ENCODE measurements at regions not wholly inside any gene's neighbourhood (a gene's known extent, or its start where the extent isn't known, plus 50 kb on each side); places are given as distances from the start of the nearest gene placed in this dataset.

DNA sequence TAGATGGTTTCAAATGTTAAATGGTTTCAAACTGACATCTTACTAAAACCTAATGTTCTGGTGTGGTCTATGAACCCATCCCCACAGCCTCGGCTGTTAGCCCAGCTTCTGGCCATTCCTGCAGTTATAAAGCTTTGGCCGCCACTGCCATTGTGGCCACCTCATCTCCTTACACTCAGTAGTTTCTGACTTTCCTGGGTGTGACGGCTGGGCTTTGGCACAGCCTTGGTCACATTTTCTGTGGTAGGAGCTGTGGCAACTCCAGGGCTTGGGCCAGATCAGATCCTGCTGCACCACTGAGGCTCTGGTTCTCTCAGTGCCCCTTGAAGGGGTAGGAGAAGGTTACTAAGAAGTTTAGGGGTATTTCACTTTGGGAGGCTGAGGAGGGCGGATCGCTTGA is 84.2 kb upstream of the STXBP6 start:
- no peak for DNase-seq

DNA sequence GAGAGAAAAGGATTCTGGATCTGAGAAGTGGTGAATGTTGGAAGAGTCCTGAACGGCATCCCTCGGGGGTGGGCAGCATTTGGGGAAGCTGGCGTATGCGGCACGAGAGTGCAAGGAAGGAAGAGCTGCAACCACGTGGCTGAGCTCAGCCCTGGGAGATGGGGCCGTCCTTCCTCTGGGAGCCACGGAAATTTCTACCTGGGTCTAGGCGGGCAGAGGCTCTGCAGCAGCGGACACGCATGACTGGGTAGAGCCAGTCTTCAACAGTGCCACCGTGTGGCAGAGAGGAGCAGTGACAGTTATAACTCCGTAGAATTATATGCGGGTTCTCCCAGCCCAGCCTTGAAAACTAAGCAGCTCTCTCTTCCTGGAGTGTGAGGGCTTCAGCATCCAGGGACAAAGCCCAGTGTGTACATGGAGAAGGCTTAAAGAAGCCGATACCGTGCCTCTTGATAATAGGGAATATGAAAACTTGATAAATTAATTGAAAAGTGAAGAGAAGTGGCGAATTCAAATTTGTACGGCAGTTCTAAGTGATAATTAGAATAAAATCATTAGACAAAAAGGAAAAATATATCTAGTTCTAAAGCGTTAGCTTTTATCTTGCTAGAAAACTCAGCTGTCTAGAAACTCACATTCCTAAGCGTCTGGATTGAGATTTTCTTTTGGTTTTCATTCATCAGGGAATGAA is 82.9 kb upstream of the STXBP6 start:
- peak; percentile 73 for DNase-seq

DNA sequence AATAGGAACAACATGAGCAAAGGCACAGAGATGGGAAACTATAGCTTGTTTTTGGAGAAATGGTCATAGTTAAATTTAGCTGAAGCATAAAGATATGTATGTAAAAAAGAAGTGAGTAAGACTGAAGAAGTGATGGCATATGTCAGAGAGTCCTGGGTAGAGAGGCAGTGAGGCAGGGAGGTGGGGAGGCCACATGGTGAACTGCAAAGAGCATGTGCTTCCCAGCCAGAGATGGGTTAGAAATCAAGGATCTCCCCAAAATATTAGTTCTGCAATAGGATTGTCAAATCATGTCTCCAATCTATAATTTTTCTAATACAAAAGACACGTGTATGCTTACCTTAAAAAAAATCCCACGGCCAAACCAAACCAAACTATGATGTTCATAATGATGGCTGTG is 82.1 kb upstream of the STXBP6 start:
- no peak for DNase-seq

DNA sequence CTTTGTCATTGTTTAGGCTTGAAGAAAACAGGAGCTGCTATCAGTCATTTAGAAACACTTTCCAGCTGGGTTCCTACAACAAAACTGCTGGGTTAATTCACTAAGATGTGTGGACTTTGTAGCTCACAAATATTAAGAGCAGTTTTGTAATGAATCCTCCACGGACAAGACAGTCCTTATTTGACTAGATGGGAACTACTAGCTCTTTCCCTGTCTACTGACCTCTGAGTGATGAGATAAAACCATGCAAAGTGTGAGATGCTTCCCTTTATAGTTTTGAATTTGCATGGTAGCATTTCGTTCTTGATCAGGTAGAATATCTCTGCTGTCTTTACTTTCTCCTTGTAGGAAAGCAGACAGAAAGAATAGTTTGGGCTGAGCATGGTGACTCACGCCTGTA is 72.9 kb upstream of the STXBP6 start:
- no peak for DNase-seq

DNA sequence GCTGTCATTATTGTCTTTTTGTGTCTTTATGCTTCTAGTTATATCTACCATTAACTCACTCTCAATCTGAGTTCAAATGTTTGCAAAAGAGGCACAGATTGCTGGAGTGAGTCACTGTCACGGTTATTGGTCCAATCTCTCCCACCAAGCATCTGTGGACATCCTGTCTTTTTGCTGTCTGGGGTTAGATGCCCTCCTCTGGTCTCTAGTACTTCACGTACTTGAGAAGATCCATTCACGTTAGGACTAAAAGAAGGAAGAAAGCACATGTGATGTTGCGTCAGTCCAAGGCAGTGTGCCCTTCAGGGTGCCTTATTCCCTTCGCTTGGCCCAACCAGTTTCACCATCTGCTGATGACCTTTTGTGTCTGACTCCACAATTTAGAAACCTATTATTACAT is 72.3 kb upstream of the STXBP6 start:
- no peak for DNase-seq

DNA sequence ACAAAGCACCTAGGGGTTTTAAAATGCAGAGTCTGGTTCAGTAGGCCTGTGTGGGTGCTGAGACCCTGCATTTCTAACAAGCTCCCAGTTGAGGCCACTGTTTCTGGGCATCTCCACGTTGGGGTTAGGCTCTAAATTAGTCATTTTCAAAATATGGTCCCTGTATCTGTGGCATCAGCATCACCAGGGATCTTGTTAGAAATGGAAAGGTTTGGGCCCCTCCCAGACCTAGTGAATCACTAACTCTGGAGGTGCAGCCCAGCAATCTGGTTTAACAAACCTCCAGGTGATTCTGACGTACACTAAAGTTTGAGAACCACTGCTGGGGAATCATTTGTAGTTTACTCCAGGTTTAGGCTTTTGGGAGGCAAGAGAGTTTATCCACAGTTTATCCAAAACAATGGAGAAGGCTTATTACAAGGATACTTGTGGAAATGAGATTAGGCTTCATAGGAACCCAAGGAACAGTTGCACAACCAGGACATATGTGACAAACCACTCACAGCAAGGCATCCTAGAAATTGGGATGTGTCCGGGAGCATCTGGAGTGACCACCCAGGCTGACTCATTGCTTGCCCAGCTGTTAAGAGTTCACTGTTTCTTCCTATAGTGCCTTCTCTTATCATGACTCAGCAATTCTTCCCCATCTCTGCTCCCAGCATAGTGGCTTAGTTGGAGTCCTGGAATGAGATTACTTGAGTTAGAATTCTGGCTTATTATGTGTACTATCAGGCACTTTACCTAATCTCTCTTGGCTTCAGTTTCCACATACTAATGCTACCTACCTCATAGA is 71.6 kb upstream of the STXBP6 start:
- DNase-seq = no peak

DNA sequence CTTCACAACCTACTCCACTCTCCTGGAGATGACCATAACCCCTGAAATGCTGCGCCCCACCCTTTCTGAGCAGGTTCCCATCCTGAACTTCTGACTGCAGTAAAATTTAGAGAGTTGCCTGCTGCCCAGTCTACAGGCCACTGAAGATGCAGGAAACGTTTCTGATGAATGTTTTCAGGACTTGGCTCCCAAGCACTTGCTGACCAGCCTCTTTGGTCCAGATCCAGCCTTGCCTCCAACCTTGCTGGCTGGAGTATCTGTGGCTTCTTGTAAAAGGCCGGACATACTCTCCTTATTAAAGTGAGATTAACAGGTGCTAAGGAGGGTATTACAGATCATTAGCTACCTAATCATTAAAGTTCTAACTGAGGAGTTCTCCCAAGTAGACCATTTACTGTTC is 70.3 kb upstream of the STXBP6 start:
- no peak for DNase-seq

DNA sequence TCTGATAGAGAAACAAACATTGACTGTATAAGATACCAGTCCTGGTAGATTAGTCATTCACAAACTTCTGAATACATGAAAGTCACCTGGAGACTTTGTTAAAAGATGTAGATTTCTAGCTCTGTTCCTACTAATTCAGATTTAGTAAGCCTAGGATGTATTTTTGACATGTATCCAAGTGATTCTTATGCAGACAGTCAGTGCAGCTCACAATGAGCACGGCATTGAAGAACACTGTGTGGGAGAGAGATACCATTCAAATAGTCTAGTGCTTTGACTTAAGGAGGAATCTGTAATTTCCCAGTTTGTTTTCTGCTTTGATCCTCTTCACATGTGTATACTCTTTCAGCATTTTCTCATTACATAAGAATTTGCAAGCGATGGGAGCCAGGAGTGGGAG is 68.7 kb upstream of the STXBP6 start:
- DNase-seq = no peak

DNA sequence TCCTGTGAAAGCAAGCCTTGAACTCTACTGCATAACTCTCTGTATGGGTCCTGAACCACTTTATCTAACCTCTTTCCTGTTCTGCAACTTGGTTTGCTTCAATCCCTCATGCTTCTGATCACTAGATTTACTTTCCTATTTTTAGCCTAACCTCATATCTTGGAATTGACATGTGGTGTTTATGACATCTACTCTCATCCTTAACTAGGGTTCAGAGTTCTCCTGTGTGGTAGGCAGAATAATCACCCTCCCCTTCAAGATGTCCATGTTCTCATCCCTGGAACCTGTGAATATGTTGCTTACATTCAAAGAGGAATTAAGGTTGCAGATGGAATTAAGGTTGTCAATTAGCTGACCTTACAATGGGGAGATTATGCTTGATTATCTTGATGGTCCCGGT is 67.4 kb upstream of the STXBP6 start:
- DNase-seq = no peak

DNA sequence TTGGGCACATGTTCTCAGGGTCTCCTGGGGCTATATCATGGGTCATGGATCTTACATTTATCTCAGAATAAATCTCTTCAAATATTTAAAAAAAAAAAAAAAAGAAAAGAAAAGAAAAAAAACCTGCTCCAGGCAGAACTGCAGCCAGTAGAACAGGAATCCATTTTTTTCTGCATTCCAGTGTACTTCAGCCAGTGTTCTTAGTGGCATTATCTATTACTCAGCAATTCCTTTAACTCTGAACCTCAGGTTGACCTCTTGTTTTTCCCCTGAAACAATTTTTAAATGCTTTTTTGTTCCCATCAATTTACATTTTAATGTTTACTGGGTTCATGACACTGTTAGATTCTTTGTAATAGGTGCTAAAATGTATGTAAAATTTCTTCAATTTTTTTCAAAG is 66.7 kb upstream of the STXBP6 start:
- no peak for DNase-seq

DNA sequence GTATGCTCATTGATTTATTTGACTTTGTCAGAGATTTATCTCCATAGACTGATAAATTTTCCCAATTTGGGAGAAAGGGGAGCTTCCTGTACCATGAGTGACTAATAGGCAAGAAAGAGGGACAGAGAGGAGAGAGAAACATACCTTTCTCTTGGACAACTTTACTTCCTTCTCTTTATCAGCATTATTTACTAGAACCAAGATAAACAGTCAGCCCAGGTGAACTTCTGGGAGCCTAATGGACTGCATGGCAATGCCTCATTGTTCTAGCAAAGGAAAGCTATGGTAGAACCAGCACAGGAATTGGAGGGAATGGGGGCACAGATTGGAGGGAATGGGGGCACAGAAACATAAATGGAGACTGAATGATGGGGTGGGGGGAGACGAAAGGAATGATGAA is 63.4 kb upstream of the STXBP6 start:
- DNase-seq = no peak

DNA sequence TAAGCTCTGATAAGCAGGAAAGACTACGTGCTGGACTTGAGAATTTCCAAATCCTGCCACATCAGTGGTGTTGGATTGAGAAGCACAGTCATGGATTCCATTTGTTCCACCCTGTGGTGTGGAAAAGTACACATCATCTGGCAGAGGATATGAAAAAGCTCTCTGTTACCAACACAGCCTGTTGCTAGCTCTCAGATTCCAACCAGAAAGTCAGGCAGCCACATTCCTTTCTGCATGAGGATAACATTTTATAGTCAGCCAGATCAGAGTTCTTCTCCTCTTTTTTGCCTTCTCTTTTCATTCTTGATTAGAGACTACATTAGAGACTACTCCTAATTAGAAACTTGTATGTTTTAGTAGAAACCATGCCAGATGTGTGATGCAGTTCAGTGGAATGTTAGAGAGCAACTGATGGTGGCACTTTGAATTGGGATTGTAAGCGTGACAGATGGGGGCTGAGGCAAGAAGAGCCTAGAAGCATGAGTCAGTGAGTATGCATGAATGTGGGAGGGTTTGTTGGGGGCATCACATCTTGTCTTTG is 61.2 kb upstream of the STXBP6 start:
- DNase-seq = no peak

DNA sequence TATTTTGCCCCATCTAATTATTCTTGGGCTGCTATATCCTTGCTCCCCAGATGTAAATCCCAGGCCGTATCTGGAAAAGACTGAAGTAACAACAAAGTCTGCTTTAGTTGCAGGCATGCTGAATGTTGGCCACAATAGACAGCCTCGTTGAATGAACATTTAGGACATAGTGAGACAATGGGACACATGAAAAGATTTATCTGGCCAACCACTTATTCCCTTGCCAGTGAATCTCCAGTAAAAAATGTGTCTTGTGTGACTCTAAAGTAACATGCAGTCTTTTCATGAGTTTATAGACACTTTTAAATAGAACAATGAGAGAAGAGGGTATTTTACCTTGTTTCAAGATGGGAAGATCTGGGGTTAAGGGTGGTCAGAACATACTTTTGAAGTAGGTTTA is 60.2 kb upstream of the STXBP6 start:
- no peak for DNase-seq

DNA sequence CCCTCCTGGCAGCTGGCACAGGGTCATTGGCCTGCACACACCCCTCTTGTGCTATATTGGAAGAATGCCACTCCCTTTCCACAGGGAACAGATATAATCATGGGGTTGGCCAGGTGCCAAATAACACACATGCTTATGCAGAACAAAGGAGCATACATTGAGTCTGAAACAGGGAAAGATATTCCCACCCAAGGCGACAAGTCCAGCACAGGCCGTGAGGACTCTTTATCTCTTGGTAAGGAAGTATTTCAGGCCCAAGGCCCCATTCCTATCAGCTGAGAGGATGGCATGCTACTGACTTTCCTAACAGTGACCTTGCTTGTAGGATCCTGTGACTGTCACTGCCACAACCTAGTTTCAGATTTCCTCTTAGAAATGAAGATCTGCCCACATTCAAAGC is 59.0 kb upstream of the STXBP6 start:
- DNase-seq = peak; percentile 17

DNA sequence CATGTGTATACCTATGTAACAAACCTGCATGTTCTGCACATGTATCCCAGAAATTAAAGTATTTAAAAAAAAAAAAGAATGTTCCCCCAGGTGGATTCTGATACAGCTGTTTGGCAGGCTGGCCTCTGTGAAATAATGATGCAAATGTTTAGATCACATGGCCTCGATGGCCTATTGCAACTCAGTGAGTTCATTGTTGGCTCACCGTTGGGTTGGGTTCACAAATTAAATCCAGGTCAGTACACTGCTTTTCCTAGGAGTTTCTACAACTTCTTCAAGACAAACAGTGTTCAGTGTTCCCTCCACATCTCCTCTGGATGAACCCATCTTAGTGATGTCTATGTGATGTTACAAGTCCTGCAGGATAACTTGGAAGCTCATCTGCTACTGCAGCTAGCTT is 58.3 kb upstream of the STXBP6 start:
- no peak for DNase-seq

DNA sequence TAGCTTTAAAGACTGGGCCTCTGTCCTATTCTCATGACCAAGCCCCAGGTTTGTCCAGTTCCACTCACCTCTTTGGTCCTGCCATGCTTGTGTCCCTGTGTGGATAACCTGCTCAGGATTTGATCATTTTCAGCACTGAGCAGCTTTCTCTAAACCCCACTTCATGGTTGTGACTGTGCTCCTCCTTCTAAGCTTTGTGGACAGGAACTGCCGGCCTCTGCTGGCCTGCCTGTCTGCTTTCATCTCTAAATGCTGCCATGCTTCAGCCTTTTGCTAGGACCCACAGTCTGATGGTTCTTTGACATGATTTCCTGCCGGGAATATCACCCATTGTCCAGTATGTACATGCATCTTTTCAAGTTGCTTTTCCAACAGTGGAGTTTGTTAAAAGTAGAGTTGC is 53.9 kb upstream of the STXBP6 start:
- no peak for DNase-seq

DNA sequence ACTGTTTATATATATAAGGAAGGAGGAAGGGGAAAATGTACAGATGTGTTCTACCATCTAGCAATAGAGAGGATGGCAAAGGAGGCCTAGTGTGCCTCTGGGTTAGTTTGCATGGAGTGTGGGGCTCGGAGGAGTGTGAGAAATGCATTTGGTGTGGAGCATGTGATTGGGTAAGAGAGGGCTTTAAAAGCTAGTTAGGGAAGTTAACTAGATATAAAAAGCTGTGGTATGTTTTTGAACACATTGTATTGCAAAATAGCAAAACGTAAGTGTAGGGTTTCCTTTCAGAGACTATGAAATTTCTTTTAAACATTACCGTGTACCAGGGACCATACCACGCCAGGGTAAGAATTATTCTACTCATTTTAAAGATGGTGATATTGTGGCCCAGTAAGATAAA is 53.3 kb upstream of the STXBP6 start:
- DNase-seq = no peak

DNA sequence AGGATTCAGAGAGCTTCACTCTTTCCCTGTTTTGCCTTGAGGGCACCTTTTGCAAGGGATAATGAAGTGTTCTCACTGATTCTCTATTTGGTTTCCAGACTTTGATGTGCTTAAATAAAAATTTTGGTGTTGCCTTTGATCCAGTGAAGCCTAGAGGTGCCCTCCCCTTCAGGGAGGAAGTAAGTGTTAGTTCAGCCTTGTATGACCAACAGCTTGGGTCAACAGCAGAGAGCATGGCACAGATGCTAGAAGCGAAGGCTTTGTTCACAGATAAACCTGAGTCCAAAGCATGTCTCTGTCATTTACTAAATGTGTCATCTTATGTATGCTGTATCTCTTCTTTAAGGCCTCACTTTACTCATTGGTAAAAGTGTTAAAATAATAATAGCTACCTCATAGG is 52.8 kb upstream of the STXBP6 start:
- DNase-seq = no peak

DNA sequence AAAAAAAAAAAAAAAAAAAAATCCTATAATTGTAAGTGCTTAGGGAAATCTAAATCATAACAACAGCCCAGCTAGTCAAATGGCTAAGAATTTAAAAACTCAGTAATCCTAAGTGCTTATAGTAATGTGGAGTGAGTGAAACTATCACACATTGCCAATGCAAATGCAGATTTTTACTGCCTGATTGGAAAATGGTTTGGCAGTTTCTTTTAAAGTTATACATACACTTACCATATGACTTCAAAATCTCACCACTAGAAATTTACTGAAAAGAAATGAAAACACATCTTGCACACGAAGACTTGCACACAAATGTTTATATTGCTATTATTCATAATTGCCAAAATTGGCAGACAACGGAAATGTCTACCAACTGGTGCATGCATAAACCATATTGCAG is 51.3 kb upstream of the STXBP6 start:
- no peak for DNase-seq

Measured in NCI-H1092 (cell line).